ENCODE measurements at regions not wholly inside any gene's neighbourhood (a gene's known extent, or its start where the extent isn't known, plus 50 kb on each side); places are given as distances from the start of the nearest gene placed in this dataset.

- H3K18ac ChIP-seq (ENCODE audit: extremely low read depth, low read length), result no peak overlapping the region
- no peak overlapping the region for H2BK120ac ChIP-seq (replicated peaks; ENCODE audit: low read depth, low read length)
- ChIA-PET POLR2A (ENCODE audit: partially characterized antibody) (no interaction called here), CTCF (ENCODE audit: partially characterized antibody) (interaction anchor here (1.5 kb wide), 1 partner anchor 191 kb away, joined by 3 read pairs; no protein-coding TSS in a partner anchor)
- H3K4me3 ChIP-seq (ENCODE audit: extremely low read depth in 1 of 4, insufficient read depth in 2 of 4, low read depth in 3 of 4, low read length in 4 of 4), result no peak overlapping the region
- no peaks in the 10 kb centered on the region for H3K9me3 ChIP-seq (ENCODE audit: insufficient read depth in 2 of 2, low read depth in 1 of 2, low read length in 1 of 2)
- H2BK15ac ChIP-seq (ENCODE audit: low read length), result no peak overlapping the region
- no peaks in the 10 kb centered on the region for H3K4me1 ChIP-seq (replicated peaks in 1 of 4; ENCODE audit: control insufficient read depth in 3 of 4, insufficient read depth in 4 of 4, low read length in 3 of 4)
- WGBS, 2 experiments (ENCODE audit: extremely low coverage in 1 of 2, insufficient coverage in 1 of 2, insufficient read length in 1 of 2, insufficient replicate concordance in 2 of 2, low coverage in 1 of 2, low lambda C conversion rate in 2 of 2, missing lambda C conversion rate in 1 of 2), result 94% methylated on average over 2 of the region's 2 CpGs; no CpG with 5 or more reads in 1 of the 2 experiments
- no peak overlapping the region for H3K56ac ChIP-seq (replicated peaks; ENCODE audit: insufficient read length, low read depth, low read length)
- no peak overlapping the region for H4K8ac ChIP-seq (ENCODE audit: extremely low read depth, insufficient read depth, low read length)
- no peak overlapping the region for H3K9ac ChIP-seq (replicated peaks in 1 of 4; ENCODE audit: extremely low read depth in 1 of 4, low read depth in 3 of 4, low read length in 3 of 4)
- H3K23me2 ChIP-seq (ENCODE audit: low read depth, low read length), result no peaks in the 10 kb centered on the region
- no peak for FAIRE-seq
- H2BK20ac ChIP-seq (ENCODE audit: low read length), result no peak overlapping the region
- H4K5ac ChIP-seq (ENCODE audit: insufficient read length, low read depth, low read length), result no peak overlapping the region
- no peak overlapping the region for H2BK12ac ChIP-seq (ENCODE audit: low read depth, low read length)
- no peak for DNase-seq (ENCODE audit: low read depth in 1 of 2, low spot score in 2 of 2)
- H3K79me2 ChIP-seq (ENCODE audit: control insufficient read depth in 1 of 2, insufficient read depth in 2 of 2, low read length in 2 of 2), result no peaks in the 10 kb centered on the region
- H3K27me3 ChIP-seq (replicated peaks in 1 of 4; ENCODE audit: control insufficient read depth in 3 of 4, extremely low read depth in 1 of 4, insufficient read depth in 3 of 4, low read length in 3 of 4), result peaks cover 0 to 1% (median 0%) of the 10 kb centered on the region in 4 experiments; a peak in 1 of 7 replicates
- no peak overlapping the region for H3K4ac ChIP-seq (replicated peaks; ENCODE audit: insufficient read length, low read depth, low read length)
- H2AFZ ChIP-seq (ENCODE audit: low read length), result no peak overlapping the region
- no peak overlapping the region for H4K91ac ChIP-seq (replicated peaks; ENCODE audit: insufficient read length, low read length)
- no peak overlapping the region for H2AK5ac ChIP-seq (ENCODE audit: low read depth, low read length)
- no peak overlapping the region for H3K27ac ChIP-seq (ENCODE audit: low read depth, low read length)
- no peak overlapping the region for H3K23ac ChIP-seq (ENCODE audit: insufficient read length)
- H3K4me2 ChIP-seq (ENCODE audit: insufficient read depth in 1 of 2, low read depth in 2 of 2, low read length in 2 of 2), result no peak overlapping the region
- H4K20me1 ChIP-seq (replicated peaks in 1 of 2; ENCODE audit: control insufficient read depth in 1 of 2, insufficient read depth in 2 of 2, low read length in 2 of 2), result no peaks in the 10 kb centered on the region
- H2BK5ac ChIP-seq (ENCODE audit: low read depth, low read length), result no peak overlapping the region
- H3K79me1 ChIP-seq (ENCODE audit: low read depth, low read length), result no peaks in the 10 kb centered on the region
- no peaks in the 10 kb centered on the region for H3K36me3 ChIP-seq (ENCODE audit: control insufficient read depth in 2 of 4, insufficient read depth in 4 of 4, low read length in 3 of 4)
- no peak overlapping the region for H3K14ac ChIP-seq (ENCODE audit: insufficient read length)
- TF ChIP-seq MAX (IDR thresholded peaks at IDR 0.05) (no peak), SIN3A (conservative IDR thresholded peaks at IDR 0.05 in 1 of 2, IDR thresholded peaks at IDR 0.05 in 1 of 2; ENCODE audit: low read depth in 1 of 2, low read length in 2 of 2) (no peak), YY1 (IDR thresholded peaks at IDR 0.05; ENCODE audit: low read depth, low read length) (no peak), RXRA (IDR thresholded peaks at IDR 0.05; ENCODE audit: insufficient read depth, low read depth, low read length) (no peak), SP2 (IDR thresholded peaks at IDR 0.05; ENCODE audit: low read length) (no peak), PHF8 (conservative IDR thresholded peaks at IDR 0.05; ENCODE audit: low read depth, low read length) (no peak), EP300 (IDR thresholded peaks at IDR 0.05; ENCODE audit: borderline replicate concordance in 1 of 2, low read depth in 2 of 2, low read length in 2 of 2) (no peak), POLR2AphosphoS5 (IDR thresholded peaks at IDR 0.05; ENCODE audit: low read depth, low read length) (no peak)
These were observed 206.8 kb upstream of the PPARGC1A start for GRCh38 chr4:24096603-24097002.
